Hepatocyte (in vitro differentiated cells): ENCODE measurements at regions not wholly inside any gene's neighbourhood (a gene's known extent, or its start where the extent isn't known, plus 50 kb on each side); places are given as distances from the start of the nearest gene placed in this dataset.

Experiments used
- CTCF ChIP-seq: fragments of 200-600 bp; sonication (generic); IDR thresholded peaks from 2 replicates; pipeline ENCODE4 v1.5.1; 2016; ENCODE audit warnings: antibody characterized with exemption, mild to moderate bottlenecking; ENCODE audit not compliant: poor library complexity
- EZH2 ChIP-seq: fragments of 200-600 bp; sonication (generic); IDR thresholded peaks from 2 replicates; pipeline ENCODE4 v1.6.1; 2016; ENCODE audit warnings: antibody characterized with exemption, mild to moderate bottlenecking, borderline replicate concordance
- EZH2phosphoT487 ChIP-seq: fragments of 200-600 bp; sonication (generic); IDR thresholded peaks from one replicate; pipeline ENCODE4 v1.6.1; 2018; ENCODE audit warnings: antibody characterized with exemption, mild to moderate bottlenecking, low read depth, moderate library complexity; ENCODE audit not compliant: unreplicated experiment, severe bottlenecking

- no peak for TF ChIP-seq CTCF
- no peak for TF ChIP-seq EZH2phosphoT487
- no peak for TF ChIP-seq EZH2
Observed at GRCh38 chr2:8379549-8379948, 302.3 kb upstream of the ID2 start.
